HL-60 (cell line): ENCODE measurements at regions not wholly inside any gene's neighbourhood (a gene's known extent, or its start where the extent isn't known, plus 50 kb on each side); places are given as distances from the start of the nearest gene placed in this dataset.

Experiments used
- DNase-seq, 2 experiments: peaks; one replicate each; pipeline ENCODE4 v3.0.0-alpha.2; 2010 to 2020; ENCODE audit warnings: low read depth in 1 of 2, low spot score in 1 of 2
- H3K27ac ChIP-seq: fragments of 250-450 bp; sonication (Bioruptor Pico); replicated peaks from 2 replicates; pipeline ENCODE4 v1.5.1; 2020; ENCODE audit warnings: mild to moderate bottlenecking, moderate library complexity
- H3K27me3 ChIP-seq: fragments of 250-450 bp; sonication (Bioruptor Pico); 2 replicates; pipeline ENCODE4 v1.5.1; 2021; ENCODE audit warnings: mild to moderate bottlenecking, moderate library complexity; ENCODE audit not compliant: insufficient read depth, poor library complexity, severe bottlenecking
- H3K4me3 ChIP-seq: replicated peaks from 2 replicates; pipeline ENCODE4 v1.5.1; 2011; ENCODE audit warnings: mild to moderate bottlenecking, control low read depth, low read length; ENCODE audit not compliant: insufficient read depth
- CTCF ChIP-seq: IDR thresholded peaks from one replicate; pipeline ENCODE4 v1.5.1; 2011; ENCODE audit warnings: low read length, control low read depth, inconsistent platforms; ENCODE audit not compliant: insufficient read depth
- GABPA ChIP-seq: IDR thresholded peaks from 2 replicates; pipeline ENCODE4 v1.6.1; 2012; ENCODE audit warnings: low read depth
- POLR2AphosphoS5 ChIP-seq: IDR thresholded peaks from 2 replicates; pipeline ENCODE4 v1.6.1; 2012; ENCODE audit warnings: low read depth
- REST ChIP-seq: IDR thresholded peaks from 2 replicates; pipeline ENCODE4 v1.6.1; 2012; ENCODE audit warnings: low read depth; ENCODE audit not compliant: insufficient replicate concordance
- SPI1 ChIP-seq: IDR thresholded peaks from 2 replicates; pipeline ENCODE4 v1.6.1; 2012; ENCODE audit warnings: low read depth, mild to moderate bottlenecking, borderline replicate concordance

GRCh38 chr15:47934342-47934741 is 186.4 kb upstream of the SLC24A5 start:
- TF ChIP-seq CTCF (no peak), SPI1 (no peak), GABPA (no peak), REST (no peak), POLR2AphosphoS5 (no peak)
- Histone ChIP-seq H3K27me3 (no peaks in the 10 kb centered on the region), H3K4me3 (no peak overlapping the region), H3K27ac (no peak overlapping the region)
- DNase-seq = no peak

GRCh38 chr15:47937834-47938233 is 183.0 kb upstream of the SLC24A5 start:
- DNase-seq = no peak
- no peak overlapping the region for H3K27ac ChIP-seq
- TF ChIP-seq CTCF (no peak), SPI1 (no peak), POLR2AphosphoS5 (no peak), REST (no peak)
- H3K4me3 ChIP-seq = no peak overlapping the region
- no peaks in the 10 kb centered on the region for H3K27me3 ChIP-seq

- no peak overlapping the region for H3K4me3 ChIP-seq
- H3K27ac ChIP-seq = peak overlapping the region; percentile 36
- no peaks in the 10 kb centered on the region for H3K27me3 ChIP-seq
- DNase-seq = no peak
- TF ChIP-seq GABPA (no peak), SPI1 (no peak), POLR2AphosphoS5 (no peak), REST (no peak), CTCF (no peak)
These were observed 176.0 kb upstream of the SLC24A5 start for GRCh38 chr15:47944637-47945288.
